Choroid plexus epithelial cell (primary cell): ENCODE measurements at regions not wholly inside any gene's neighbourhood (a gene's known extent, or its start where the extent isn't known, plus 50 kb on each side); places are given as distances from the start of the nearest gene placed in this dataset.

Source experiments
- DNase-seq: peaks from one replicate; pipeline ENCODE4 v3.0.0-alpha.2; 2010; ENCODE audit warnings: low read depth
- H3K4me3 ChIP-seq: 2 replicates; pipeline ENCODE4 v1.5.1; 2011; ENCODE audit warnings: low read depth, mild to moderate bottlenecking, control low read depth, low read length, moderate library complexity
- TF ChIP-seq, protein P1 (sequence below): conservative IDR thresholded peaks from 2 replicates; pipeline ENCODE4 v1.5.1; 2011; ENCODE audit warnings: low read depth, mild to moderate bottlenecking, control low read depth, inconsistent platforms, low read length, moderate library complexity

- no peak for DNase-seq
- TF ChIP-seq, protein P1, sequence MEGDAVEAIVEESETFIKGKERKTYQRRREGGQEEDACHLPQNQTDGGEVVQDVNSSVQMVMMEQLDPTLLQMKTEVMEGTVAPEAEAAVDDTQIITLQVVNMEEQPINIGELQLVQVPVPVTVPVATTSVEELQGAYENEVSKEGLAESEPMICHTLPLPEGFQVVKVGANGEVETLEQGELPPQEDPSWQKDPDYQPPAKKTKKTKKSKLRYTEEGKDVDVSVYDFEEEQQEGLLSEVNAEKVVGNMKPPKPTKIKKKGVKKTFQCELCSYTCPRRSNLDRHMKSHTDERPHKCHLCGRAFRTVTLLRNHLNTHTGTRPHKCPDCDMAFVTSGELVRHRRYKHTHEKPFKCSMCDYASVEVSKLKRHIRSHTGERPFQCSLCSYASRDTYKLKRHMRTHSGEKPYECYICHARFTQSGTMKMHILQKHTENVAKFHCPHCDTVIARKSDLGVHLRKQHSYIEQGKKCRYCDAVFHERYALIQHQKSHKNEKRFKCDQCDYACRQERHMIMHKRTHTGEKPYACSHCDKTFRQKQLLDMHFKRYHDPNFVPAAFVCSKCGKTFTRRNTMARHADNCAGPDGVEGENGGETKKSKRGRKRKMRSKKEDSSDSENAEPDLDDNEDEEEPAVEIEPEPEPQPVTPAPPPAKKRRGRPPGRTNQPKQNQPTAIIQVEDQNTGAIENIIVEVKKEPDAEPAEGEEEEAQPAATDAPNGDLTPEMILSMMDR, result no peak
- H3K4me3 ChIP-seq, result no peak overlapping the region
These were observed 176.4 kb downstream of the PTPN20 start for GRCh38 chr10:47087667-47088066.

DNA sequence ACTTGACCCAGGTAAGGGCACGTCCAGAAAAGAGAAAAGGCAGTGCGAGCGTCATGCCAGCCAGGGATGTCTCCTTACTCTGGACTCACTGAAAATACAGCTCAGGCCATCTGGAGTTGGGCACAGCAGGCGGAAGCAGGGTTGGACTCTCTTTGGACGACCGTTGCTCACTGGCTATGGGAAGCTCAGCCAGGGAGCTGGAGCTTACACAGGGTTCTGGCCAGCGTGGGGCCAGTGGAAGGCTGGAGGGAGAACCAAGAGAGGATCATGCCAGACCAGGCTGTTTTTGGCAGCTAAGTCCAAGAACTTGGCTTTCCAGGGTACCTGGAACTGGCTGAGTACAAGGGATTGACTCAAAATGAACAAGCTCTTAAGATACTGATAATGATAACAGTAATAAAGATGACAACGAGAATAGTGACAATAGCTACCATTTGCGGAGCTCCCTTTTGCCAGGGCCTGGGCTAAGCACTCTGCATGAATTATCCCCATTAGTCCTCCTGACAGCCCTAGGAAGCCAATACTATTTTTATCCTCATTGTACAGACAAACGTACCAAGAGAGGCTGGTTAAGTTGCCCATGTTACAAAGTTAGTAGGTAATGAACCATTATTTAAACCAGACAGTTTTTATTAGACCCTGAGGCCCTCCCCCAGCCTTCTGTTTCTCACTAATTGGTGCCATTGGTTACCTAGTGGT is 177.6 kb downstream of the PTPN20 start:
- DNase-seq, result no peak
- TF ChIP-seq, protein P1, result no peak

GRCh38 chr10:47090042-47090441 is 178.8 kb downstream of the PTPN20 start:
- H3K4me3 ChIP-seq, result no peak overlapping the region
- DNase-seq, result no peak
- TF ChIP-seq, protein P1, result no peak

More for the DNA sequence above, 177.6 kb downstream of the PTPN20 start:
- no peak overlapping the region for H3K4me3 ChIP-seq

GRCh38 chr10:47090903-47091302 is 179.7 kb downstream of the PTPN20 start:
- TF ChIP-seq, protein P1, result no peak
- peak; percentile 53 for DNase-seq
- H3K4me3 ChIP-seq, result no peak overlapping the region

- TF ChIP-seq, protein P1, result no peak
- DNase-seq, result no peak
- no peak overlapping the region for H3K4me3 ChIP-seq
These were observed 180.2 kb downstream of the PTPN20 start for GRCh38 chr10:47091421-47091820.

DNA sequence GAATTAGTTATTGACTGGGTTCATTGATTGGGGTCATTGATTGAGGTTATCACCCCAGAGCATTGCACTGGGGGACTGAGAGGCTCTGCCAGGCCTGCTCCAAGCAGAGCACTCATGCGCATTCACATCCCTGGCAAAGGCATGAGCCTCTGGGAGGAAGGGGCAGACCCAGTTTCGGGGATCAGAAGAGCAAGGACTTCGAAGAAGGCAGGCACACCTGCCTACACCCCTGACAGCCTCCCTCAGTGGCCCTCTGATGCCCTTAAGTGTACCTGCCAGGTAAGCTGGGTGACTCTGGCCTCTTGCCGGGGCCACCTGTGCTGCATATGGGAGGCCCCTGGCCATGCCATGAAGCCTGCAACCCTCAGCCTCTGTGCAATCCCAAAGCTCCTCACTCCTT is 181.1 kb downstream of the PTPN20 start:
- H3K4me3 ChIP-seq, result no peak overlapping the region
- no peak for DNase-seq
- TF ChIP-seq, protein P1, result no peak

DNA sequence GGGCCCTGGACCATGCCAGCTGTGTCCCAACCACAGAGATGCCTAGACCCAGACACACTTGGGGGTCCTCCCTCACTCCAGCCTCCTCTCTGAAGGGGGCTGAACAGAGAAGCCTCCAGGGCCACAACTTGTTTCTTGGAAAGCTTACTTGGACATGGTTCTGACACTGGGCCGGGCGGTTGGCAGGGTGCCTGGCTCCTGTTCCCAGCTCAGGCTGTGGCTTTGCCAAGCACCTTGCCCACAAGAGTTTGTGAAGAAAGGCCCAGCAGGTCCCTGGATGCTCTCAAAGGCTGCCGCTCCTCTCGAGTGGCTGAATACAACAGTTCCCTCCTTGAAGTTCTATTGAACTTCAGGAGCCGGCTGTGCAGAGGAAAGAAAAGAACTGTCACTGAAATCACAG is 181.6 kb downstream of the PTPN20 start:
- no peak for DNase-seq
- no peak overlapping the region for H3K4me3 ChIP-seq
- TF ChIP-seq, protein P1, result no peak
